HG03135 (cell line): ENCODE measurements at regions not wholly inside any gene's neighbourhood (a gene's known extent, or its start where the extent isn't known, plus 50 kb on each side); places are given as distances from the start of the nearest gene placed in this dataset.
"Not testable (repeated sequence)": the region's sequence is repeated elsewhere in the genome, so short reads cannot be mapped to it uniquely, and the experiment has no call there.

Experiments
- ATAC-seq: cut with Tn5 transposase; IDR thresholded peaks from one replicate; pipeline ENCODE4 v1.9.1; 2021; ENCODE audit warnings: mild to moderate bottlenecking, moderate library complexity; ENCODE audit not compliant: unreplicated experiment

DNA sequence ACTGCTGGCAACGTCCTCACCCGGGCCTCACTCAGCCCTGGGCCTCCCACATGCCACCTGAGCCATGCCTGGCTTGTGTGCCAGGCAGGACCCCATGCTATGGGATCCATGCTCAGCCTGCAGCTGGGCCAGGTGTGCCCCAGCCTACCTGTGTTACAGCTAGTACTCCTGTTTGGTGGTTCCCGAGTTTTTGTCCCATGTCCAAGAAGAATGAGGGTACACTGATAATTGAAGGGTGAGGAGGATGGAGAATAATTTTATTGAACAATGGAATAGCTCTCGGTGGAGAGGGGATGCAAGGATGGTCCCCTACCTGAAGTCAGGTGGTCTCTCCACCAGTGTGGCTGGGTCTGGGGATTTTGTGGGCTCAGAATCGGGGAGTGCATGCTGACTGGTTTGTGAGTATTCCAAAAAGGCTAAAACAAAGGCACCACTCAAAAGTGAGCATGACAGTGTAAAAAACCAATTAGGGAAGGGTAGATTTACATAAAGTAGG, 137.9 kb downstream of the TNFSF18 start:
- ATAC-seq, result no peak

DNA sequence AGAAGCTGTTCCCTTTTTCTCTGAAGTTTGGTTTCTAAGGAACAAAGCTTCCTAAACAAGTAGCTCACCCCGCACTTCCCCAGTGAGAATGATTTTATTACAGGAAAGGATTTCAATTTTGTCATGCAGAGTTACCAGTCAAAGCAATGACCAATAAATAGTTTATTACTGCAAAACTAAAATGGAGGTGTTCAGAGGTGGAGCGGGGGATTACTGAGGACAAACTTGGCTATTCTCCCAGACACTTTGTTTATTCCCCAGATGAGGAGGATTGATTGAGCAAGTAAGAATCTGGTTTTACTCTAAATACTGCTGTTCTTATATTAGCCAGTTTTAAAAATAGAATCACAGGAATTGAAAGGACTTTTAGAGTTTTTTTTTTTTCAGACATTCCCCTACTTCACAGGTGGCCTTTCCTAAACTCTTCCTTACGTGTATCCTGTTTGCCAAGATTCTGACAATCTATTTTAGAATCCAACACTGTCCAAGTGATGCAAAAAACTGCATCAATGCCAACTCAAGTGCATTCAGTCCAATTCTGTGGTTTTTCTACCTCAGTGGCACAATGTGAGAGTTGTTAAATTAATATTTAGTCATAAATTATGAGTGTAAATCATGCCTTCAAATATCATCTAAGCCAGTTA, 136.1 kb downstream of the TNFSF18 start:
- ATAC-seq, result no peak

DNA sequence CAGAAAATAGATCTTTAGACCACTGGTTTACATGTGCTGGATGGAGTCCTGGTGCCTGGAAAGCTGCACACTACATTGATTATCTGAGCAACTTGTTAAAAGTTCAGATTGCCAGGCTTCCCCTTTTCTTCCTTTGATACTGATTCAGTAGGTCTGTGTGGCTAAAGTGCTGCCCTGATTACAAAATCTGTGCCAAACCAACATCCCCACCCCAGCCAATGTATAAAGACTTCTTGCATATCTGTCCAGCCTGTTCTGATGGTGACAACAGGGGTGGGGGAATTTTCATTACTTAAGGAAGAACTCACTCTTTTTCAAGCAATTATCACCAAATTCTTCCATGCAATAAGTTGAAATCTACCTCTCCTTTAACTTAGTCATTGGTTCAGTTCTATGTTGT, 135.5 kb downstream of the TNFSF18 start:
- ATAC-seq, result no peak

GRCh38 chr1:172916116-172916515, 134.6 kb downstream of the TNFSF18 start:
- ATAC-seq, result no peak

DNA sequence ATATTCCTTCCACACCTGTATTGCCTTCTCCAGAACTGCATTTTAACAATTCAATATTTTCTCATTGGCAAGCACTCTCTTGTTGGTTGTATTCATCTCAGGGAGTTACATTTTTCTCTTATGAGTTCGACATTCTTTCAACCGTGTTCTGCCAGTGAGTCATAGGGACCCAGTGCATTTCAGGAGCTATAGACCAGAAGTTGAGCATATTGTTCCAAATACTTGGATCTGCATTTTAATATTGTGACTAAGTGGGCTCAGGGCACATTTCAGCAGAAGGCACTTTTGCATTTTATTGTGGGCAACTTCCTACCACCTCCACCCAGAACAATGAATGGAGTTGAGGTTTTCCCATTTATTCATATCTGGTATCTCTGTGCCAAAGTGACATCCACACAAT, 132.8 kb downstream of the TNFSF18 start:
- no peak for ATAC-seq

DNA sequence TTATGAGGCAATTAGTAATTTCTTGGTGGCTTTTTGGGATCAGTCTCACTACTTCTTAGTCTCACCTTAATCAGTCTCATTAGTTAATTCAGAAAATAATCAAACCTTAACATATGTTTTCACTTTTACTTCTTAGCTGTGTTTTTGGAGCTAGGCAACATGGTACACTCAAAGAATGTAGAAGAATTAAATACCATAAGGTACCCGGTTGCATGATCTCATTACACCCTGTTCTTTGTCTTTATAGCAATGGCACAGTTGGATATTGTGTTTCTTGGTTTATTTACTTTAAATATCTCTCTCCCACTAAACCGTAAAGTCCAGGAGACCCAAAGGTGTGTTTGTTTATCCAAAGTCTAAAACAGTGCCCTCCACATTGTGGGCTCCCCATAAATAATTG, 132.3 kb downstream of the TNFSF18 start:
- ATAC-seq, result no peak

GRCh38 chr1:172926070-172926469, 124.7 kb downstream of the TNFSF18 start:
- ATAC-seq, result no peak

- no peak for ATAC-seq
Measured at GRCh38 chr1:172928412-172928811, 122.3 kb downstream of the TNFSF18 start.

DNA sequence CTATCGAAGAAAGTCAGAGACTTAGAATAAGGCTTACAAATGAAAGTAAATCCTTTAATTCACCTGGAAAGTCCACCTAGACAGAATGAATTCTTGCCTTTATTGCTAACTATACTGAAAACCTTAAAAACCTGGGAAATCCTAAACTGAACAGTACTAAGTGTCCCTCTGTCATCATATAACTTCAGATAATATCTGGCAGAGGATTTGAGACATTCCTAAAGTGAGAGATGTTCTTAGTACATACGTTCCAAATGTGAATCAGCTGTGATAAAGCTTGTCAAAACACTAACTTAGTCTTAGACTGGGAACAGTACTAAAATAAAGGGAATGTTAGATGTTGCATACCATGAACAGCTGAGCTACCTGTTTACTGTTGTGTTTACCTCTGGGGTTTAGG, 121.7 kb downstream of the TNFSF18 start:
- no peak for ATAC-seq

DNA sequence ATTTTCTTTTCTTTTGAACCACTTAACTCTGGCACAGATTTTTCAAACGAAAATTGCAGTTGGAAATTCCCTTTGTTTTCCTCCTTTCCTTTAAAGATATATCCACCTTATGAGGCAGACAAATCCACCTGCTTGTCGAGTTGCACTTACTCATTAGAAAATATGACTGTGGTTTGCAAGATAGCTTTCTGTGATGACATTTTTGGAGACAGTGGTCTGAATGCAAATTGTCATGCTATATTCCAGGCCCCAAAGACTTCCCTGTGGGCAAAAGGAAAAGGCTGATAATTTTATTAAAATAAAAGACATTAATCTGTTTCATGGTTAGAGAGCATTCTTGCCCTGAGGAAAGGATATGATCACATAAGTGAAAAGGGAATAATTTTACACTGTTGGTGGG, 120.6 kb downstream of the TNFSF18 start:
- ATAC-seq, result no peak

DNA sequence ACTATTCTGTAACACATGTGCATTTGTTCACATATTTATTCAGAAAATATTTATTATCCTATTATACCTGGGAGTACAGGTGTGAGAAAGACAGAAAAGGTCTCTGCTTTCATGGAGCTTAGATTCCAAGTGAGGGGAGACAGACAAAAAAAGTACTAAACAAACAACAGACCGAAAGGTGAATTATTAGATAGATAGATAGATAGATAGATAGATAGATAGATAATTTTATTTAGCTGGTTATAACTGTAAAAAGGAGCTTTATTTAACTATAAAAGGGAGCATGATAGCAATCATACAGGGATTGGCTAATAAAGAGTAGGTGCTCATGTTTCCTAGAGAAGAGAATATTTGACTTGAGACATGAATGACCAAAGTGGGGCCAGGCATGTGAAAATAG, 119.4 kb downstream of the TNFSF18 start:
- no peak for ATAC-seq

GRCh38 chr1:172931761-172932160, 119.0 kb downstream of the TNFSF18 start:
- ATAC-seq, result no peak

DNA sequence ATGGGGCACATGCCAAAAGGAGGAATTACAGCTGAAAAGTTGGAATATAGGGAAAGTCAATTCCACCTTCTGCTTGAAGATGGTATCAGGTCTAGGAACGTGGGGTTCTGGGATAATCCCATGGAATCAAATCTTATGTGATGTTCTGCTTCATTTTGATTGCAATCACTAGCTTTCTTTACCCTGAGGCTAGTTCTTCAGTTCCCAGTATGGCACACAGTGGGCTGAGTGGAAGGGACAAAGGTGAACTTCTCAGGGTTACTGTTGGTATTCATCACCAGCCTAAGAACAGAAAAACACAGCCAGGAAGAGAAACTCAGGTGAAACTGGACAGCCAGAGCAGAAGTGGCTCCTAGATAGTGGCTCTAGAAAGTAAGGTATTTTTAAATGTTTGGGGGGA, 117.8 kb downstream of the TNFSF18 start:
- no peak for ATAC-seq

GRCh38 chr1:172934417-172934762, 116.4 kb downstream of the TNFSF18 start:
- no peak for ATAC-seq

DNA sequence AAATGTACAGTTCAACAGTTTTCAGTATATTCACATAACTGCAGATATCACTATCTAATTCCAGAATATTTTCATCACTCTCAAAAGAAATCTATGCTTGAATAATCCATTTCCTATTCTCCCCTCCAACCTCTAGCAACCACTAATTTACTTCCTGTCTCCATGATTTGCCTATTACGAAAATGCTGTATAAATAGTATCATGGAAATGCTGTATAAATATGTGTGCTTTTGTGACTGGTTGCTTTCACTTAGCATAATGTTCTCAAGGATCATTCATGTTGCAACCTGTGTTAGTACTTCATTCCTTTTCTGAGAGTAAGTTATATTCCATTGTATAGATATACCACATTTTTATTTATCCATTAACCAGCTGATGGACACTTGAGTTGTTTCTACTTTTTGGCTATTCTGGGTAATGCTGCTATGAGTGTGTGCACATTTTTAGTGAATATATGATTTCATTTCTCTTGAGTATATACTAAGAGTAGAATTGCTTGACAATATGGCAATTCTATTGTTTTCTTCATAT, 115.6 kb downstream of the TNFSF18 start:
- ATAC-seq, result no peak

GRCh38 chr1:172936088-172936645, 114.6 kb downstream of the TNFSF18 start:
- ATAC-seq, result no peak

GRCh38 chr1:172938681-172939080, 112.1 kb downstream of the TNFSF18 start:
- no peak for ATAC-seq

DNA sequence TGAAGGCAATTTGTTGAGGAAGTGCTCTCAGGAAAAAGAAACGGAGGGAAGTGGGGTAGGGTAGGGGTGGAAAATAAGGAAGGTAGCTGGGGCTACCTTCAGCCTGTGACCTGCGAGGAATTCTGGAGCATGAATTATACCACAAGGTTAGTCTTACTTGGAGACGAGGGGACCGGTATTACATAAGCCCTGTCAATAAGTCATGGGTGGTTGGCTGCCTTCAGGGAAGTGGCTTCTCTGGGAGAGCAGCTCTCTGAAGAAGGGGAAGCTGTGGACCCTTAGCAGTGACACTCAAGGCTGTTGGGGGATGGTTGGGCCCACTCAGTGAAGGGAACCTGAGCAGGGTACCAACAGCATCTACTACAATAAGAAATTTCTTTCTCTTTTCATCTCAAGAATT, 111.3 kb downstream of the TNFSF18 start:
- no peak for ATAC-seq

- no peak for ATAC-seq
Measured at GRCh38 chr1:172940174-172940855, 110.4 kb downstream of the TNFSF18 start.

- ATAC-seq, result no peak
Measured at GRCh38 chr1:172941471-172941870, 109.3 kb downstream of the TNFSF18 start.

GRCh38 chr1:172941945-172942344, 108.8 kb downstream of the TNFSF18 start:
- no peak for ATAC-seq

- ATAC-seq, result not testable (repeated sequence)
Measured at GRCh38 chr1:172943138-172943537, 107.6 kb downstream of the TNFSF18 start.
